BLaER1 (cell line): ENCODE measurements at regions not wholly inside any gene's neighbourhood (a gene's known extent, or its start where the extent isn't known, plus 50 kb on each side); places are given as distances from the start of the nearest gene placed in this dataset.

Experiments
- H3K27ac ChIP-seq: shearing (Covaris generic); formaldehyde crosslinking; 2 replicates; pipeline ENCODE4 v1.8.1; 2022
- H3K27me3 ChIP-seq: shearing (Covaris generic); formaldehyde crosslinking; 2 replicates; pipeline ENCODE4 v1.8.1; 2022
- H3K36me3 ChIP-seq: shearing (Covaris generic); formaldehyde crosslinking; 2 replicates; pipeline ENCODE4 v1.8.1; 2022
- H3K4me1 ChIP-seq: shearing (Covaris generic); formaldehyde crosslinking; 2 replicates; pipeline ENCODE4 v1.8.1; 2022
- H3K4me2 ChIP-seq: shearing (Covaris generic); formaldehyde crosslinking; 2 replicates; pipeline ENCODE4 v1.8.1; 2022
- H3K4me3 ChIP-seq: shearing (Covaris generic); formaldehyde crosslinking; 2 replicates; pipeline ENCODE4 v1.8.1; 2022
- H3K9ac ChIP-seq: shearing (Covaris generic); formaldehyde crosslinking; 2 replicates; pipeline ENCODE4 v1.8.1; 2022
- H3K9me3 ChIP-seq: shearing (Covaris generic); formaldehyde crosslinking; 2 replicates; pipeline ENCODE4 v1.8.1; 2022
- H4K20me1 ChIP-seq: shearing (Covaris generic); formaldehyde crosslinking; 2 replicates; pipeline ENCODE4 v1.8.1; 2022
- Cebpa-rat ChIP-seq: shearing (Covaris generic); IDR thresholded peaks from 2 replicates; pipeline ENCODE4 v1.8.1; 2022

- Histone ChIP-seq H3K9ac (no peak overlapping the region), H3K36me3 (no peaks in the 10 kb centered on the region), H3K27me3 (no peaks in the 10 kb centered on the region), H4K20me1 (no peaks in the 10 kb centered on the region), H3K4me2 (no peak overlapping the region), H3K4me3 (no peak overlapping the region), H3K4me1 (no peaks in the 10 kb centered on the region), H3K27ac (no peak overlapping the region), H3K9me3 (no peaks in the 10 kb centered on the region)
- TF ChIP-seq Cebpa-rat = no peak
Measured at GRCh38 chr4:180840142-180840541, 1403.1 kb upstream of the TENM3 start.

GRCh38 chr4:180850318-180850940, 1392.8 kb upstream of the TENM3 start:
- no peak overlapping the region for H3K27ac ChIP-seq
- no peaks in the 10 kb centered on the region for H4K20me1 ChIP-seq
- H3K9me3 ChIP-seq = no peaks in the 10 kb centered on the region
- H3K4me3 ChIP-seq = no peak overlapping the region
- H3K36me3 ChIP-seq = no peaks in the 10 kb centered on the region
- TF ChIP-seq Cebpa-rat = no peak
- H3K27me3 ChIP-seq = no peaks in the 10 kb centered on the region
- no peaks in the 10 kb centered on the region for H3K4me1 ChIP-seq
- H3K9ac ChIP-seq = no peak overlapping the region
- no peak overlapping the region for H3K4me2 ChIP-seq

GRCh38 chr4:180852738-180853137, 1390.5 kb upstream of the TENM3 start:
- Histone ChIP-seq H3K9me3 (no peaks in the 10 kb centered on the region), H4K20me1 (no peaks in the 10 kb centered on the region), H3K4me3 (no peak overlapping the region), H3K27ac (no peak overlapping the region), H3K9ac (no peak overlapping the region), H3K4me1 (no peaks in the 10 kb centered on the region), H3K36me3 (no peaks in the 10 kb centered on the region), H3K4me2 (no peak overlapping the region), H3K27me3 (no peaks in the 10 kb centered on the region)
- no peak for TF ChIP-seq Cebpa-rat

- no peak overlapping the region for H3K27ac ChIP-seq
- no peaks in the 10 kb centered on the region for H3K4me1 ChIP-seq
- H4K20me1 ChIP-seq = no peaks in the 10 kb centered on the region
- no peak overlapping the region for H3K9ac ChIP-seq
- H3K9me3 ChIP-seq = no peaks in the 10 kb centered on the region
- H3K4me3 ChIP-seq = no peak overlapping the region
- H3K4me2 ChIP-seq = no peak overlapping the region
- H3K36me3 ChIP-seq = no peaks in the 10 kb centered on the region
- no peaks in the 10 kb centered on the region for H3K27me3 ChIP-seq
- TF ChIP-seq Cebpa-rat = no peak
Measured at GRCh38 chr4:180855184-180855583, 1388.0 kb upstream of the TENM3 start.

- Histone ChIP-seq H3K4me2 (no peak overlapping the region), H4K20me1 (no peaks in the 10 kb centered on the region), H3K9me3 (no peaks in the 10 kb centered on the region), H3K4me1 (no peaks in the 10 kb centered on the region), H3K36me3 (no peaks in the 10 kb centered on the region), H3K4me3 (no peak overlapping the region), H3K27ac (no peak overlapping the region), H3K9ac (no peak overlapping the region), H3K27me3 (no peaks in the 10 kb centered on the region)
- no peak for TF ChIP-seq Cebpa-rat
Measured at GRCh38 chr4:180860089-180860720, 1383.0 kb upstream of the TENM3 start.

GRCh38 chr4:180861651-180862050, 1381.6 kb upstream of the TENM3 start:
- Histone ChIP-seq H3K4me1 (no peaks in the 10 kb centered on the region), H3K4me3 (no peak overlapping the region), H4K20me1 (no peaks in the 10 kb centered on the region), H3K9me3 (peaks cover 11% of the 10 kb centered on the region), H3K4me2 (no peak overlapping the region), H3K27ac (no peak overlapping the region), H3K36me3 (no peaks in the 10 kb centered on the region), H3K9ac (no peak overlapping the region), H3K27me3 (no peaks in the 10 kb centered on the region)
- no peak for TF ChIP-seq Cebpa-rat

GRCh38 chr4:180866933-180867643, 1376.1 kb upstream of the TENM3 start:
- no peaks in the 10 kb centered on the region for H3K27me3 ChIP-seq
- peaks cover 20% of the 10 kb centered on the region for H3K9me3 ChIP-seq
- no peak overlapping the region for H3K9ac ChIP-seq
- H3K4me2 ChIP-seq = no peak overlapping the region
- H3K4me3 ChIP-seq = no peak overlapping the region
- H4K20me1 ChIP-seq = no peaks in the 10 kb centered on the region
- no peaks in the 10 kb centered on the region for H3K36me3 ChIP-seq
- no peak overlapping the region for H3K27ac ChIP-seq
- no peaks in the 10 kb centered on the region for H3K4me1 ChIP-seq
- TF ChIP-seq Cebpa-rat = no peak

GRCh38 chr4:180870623-180871022, 1372.6 kb upstream of the TENM3 start:
- no peaks in the 10 kb centered on the region for H4K20me1 ChIP-seq
- H3K36me3 ChIP-seq = no peaks in the 10 kb centered on the region
- no peak for TF ChIP-seq Cebpa-rat
- H3K27ac ChIP-seq = no peak overlapping the region
- H3K4me3 ChIP-seq = no peak overlapping the region
- H3K27me3 ChIP-seq = no peaks in the 10 kb centered on the region
- H3K9me3 ChIP-seq = peaks cover 25% of the 10 kb centered on the region
- no peaks in the 10 kb centered on the region for H3K4me1 ChIP-seq
- H3K4me2 ChIP-seq = no peak overlapping the region
- H3K9ac ChIP-seq = no peak overlapping the region

- Histone ChIP-seq H3K4me2 (no peak overlapping the region), H3K9me3 (no peaks in the 10 kb centered on the region), H3K4me3 (no peak overlapping the region), H3K27ac (no peak overlapping the region), H3K9ac (no peak overlapping the region), H3K27me3 (no peaks in the 10 kb centered on the region), H3K36me3 (no peaks in the 10 kb centered on the region), H4K20me1 (no peaks in the 10 kb centered on the region), H3K4me1 (no peaks in the 10 kb centered on the region)
- TF ChIP-seq Cebpa-rat = no peak
Measured at GRCh38 chr4:180898305-180898704, 1344.9 kb upstream of the TENM3 start.

GRCh38 chr4:180900781-180901180, 1342.4 kb upstream of the TENM3 start:
- Histone ChIP-seq H3K9me3 (no peaks in the 10 kb centered on the region), H3K36me3 (no peaks in the 10 kb centered on the region), H4K20me1 (no peaks in the 10 kb centered on the region), H3K27me3 (no peaks in the 10 kb centered on the region), H3K4me1 (no peaks in the 10 kb centered on the region), H3K9ac (no peak overlapping the region), H3K4me3 (no peak overlapping the region), H3K27ac (no peak overlapping the region), H3K4me2 (no peak overlapping the region)
- no peak for TF ChIP-seq Cebpa-rat
